HG02623 (cell line): ENCODE measurements at regions not wholly inside any gene's neighbourhood (a gene's known extent, or its start where the extent isn't known, plus 50 kb on each side); places are given as distances from the start of the nearest gene placed in this dataset.
"Not testable (repeated sequence)": the region's sequence is repeated elsewhere in the genome, so short reads cannot be mapped to it uniquely, and the experiment has no call there.

Source experiments
- ATAC-seq: cut with Tn5 transposase; IDR thresholded peaks from one replicate; pipeline ENCODE4 v1.9.1; 2021; ENCODE audit warnings: moderate library complexity; ENCODE audit not compliant: unreplicated experiment

GRCh38 chr10:62585211-62585775, 211.1 kb downstream of the ZNF365 start:
- no peak for ATAC-seq

- ATAC-seq, result no peak
Measured at GRCh38 chr10:62587011-62587410, 212.8 kb downstream of the ZNF365 start.

- no peak for ATAC-seq
Measured at GRCh38 chr10:62588116-62588515, 213.9 kb downstream of the ZNF365 start.

- no peak for ATAC-seq
Measured at GRCh38 chr10:62589689-62590088, 214.8 kb upstream of the ADO start.

- ATAC-seq, result no peak
Measured at GRCh38 chr10:62590306-62590705, 214.2 kb upstream of the ADO start.

- ATAC-seq, result peak; percentile 57
Measured at GRCh38 chr10:62594093-62594520, 210.4 kb upstream of the ADO start.

- no peak for ATAC-seq
Measured at GRCh38 chr10:62597226-62597625, 207.3 kb upstream of the ADO start.

- ATAC-seq, result no peak
Measured at GRCh38 chr10:62599161-62599560, 205.4 kb upstream of the ADO start.

- not testable (repeated sequence) for ATAC-seq
Measured at GRCh38 chr10:62606551-62606950, 198.0 kb upstream of the ADO start.

- not testable (repeated sequence) for ATAC-seq
Measured at GRCh38 chr10:62608189-62608875, 196.2 kb upstream of the ADO start.

GRCh38 chr10:62610649-62611229, 193.8 kb upstream of the ADO start:
- peak; percentile 68 for ATAC-seq

GRCh38 chr10:62613424-62613823, 191.1 kb upstream of the ADO start:
- ATAC-seq, result no peak

- no peak for ATAC-seq
Measured at GRCh38 chr10:62613859-62614258, 190.7 kb upstream of the ADO start.

- peak; percentile 40 for ATAC-seq
Measured at GRCh38 chr10:62614389-62615157, 189.9 kb upstream of the ADO start.

- no peak for ATAC-seq
Measured at GRCh38 chr10:62616885-62617590, 187.5 kb upstream of the ADO start.

- no peak for ATAC-seq
Measured at GRCh38 chr10:62617652-62618051, 186.9 kb upstream of the ADO start.

- no peak for ATAC-seq
Measured at GRCh38 chr10:62618054-62618453, 186.5 kb upstream of the ADO start.

- ATAC-seq, result no peak
Measured at GRCh38 chr10:62618576-62619412, 185.7 kb upstream of the ADO start.

- ATAC-seq, result no peak
Measured at GRCh38 chr10:62619413-62619738, 185.1 kb upstream of the ADO start.

- ATAC-seq, result no peak
Measured at GRCh38 chr10:62620491-62620890, 184.0 kb upstream of the ADO start.
